ENCODE measurements at regions not wholly inside any gene's neighbourhood (a gene's known extent, or its start where the extent isn't known, plus 50 kb on each side); places are given as distances from the start of the nearest gene placed in this dataset.

DNA sequence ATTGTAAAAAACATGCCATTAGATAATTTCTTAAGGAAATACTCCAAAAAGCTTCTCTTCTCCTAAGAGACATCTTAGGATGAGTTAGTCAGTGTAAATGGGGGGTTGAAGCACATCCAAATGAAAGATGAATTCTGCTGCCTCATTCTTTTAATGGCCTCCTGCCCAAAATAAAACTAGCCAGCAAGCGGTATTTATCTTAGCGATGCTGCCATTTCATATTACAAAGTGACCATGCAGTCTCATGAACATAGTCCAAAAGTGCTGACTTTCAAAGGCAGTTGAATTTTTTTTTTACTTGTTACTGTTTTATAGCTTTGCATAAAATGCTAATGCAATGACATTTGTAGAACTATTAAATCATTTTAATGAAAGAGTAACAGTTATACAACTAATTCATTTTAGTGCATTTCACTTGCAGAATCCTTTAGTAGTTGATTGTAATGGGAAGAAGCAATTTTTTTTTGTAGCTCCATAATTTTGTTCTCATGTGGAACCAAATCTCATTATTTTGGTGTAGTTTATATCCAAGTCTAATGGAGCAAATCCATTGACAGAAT, 151.5 kb downstream of the CAVIN4 start:
- POLR2A ChIA-PET, result no interaction called here
- Mint-ChIP-seq H3K36me3 (peaks cover 3% of the 10 kb centered on the region; the same call in 1 of the 2 replicates), H3K4me3 (no peak overlapping the region), H3K9me3 (peaks cover 17% of the 10 kb centered on the region), H3K27ac (no peak overlapping the region), H3K27me3 (ENCODE audit: low read depth) (no peaks in the 10 kb centered on the region), H3K4me1 (peaks cover 14% of the 10 kb centered on the region)
- ATAC-seq (no peak), DNase-seq (ENCODE audit: low spot score) (no peak)
- no peak for TF ChIP-seq NFE2L1 (CRISPR knock-in tag; IDR thresholded peaks at IDR 0.05)
- CTCF ChIA-PET, result interaction anchor here (0.9 to 1.2 kb wide), 2 partner anchors 29 to 506 kb away, joined by 3 to 4 read pairs; no protein-coding TSS in a partner anchor

DNA sequence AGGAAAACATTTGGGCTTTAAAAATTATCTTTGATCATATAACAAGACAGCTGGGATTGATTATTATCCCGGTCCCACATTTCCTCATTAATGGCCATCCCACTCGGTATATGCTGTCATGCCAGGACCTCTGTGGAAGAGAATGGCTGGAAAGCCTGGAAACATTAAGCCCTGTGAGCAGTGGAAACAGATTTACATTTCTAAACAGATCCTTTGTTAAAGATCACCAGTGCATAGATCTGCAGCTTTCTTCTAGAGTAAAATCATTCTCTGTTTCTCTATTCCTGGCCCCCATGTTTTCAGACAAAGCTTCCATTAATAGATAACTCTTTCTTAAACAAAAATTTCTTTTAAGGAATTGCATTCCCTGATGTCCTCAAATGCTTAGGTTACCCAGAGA, 152.2 kb downstream of the CAVIN4 start:
- peaks cover 14% of the 10 kb centered on the region for H3K4me1 Mint-ChIP-seq
- peaks cover 17% of the 10 kb centered on the region for H3K9me3 Mint-ChIP-seq
- no peak overlapping the region for H3K4me3 Mint-ChIP-seq
- peaks cover 3% of the 10 kb centered on the region; the same call in 1 of the 2 replicates for H3K36me3 Mint-ChIP-seq
- ChIA-PET POLR2A (no interaction called here), CTCF (interaction anchor here (0.9 to 1.7 kb wide), 3 partner anchors 29 to 505 kb away, joined by 3 to 4 read pairs (median 4); no protein-coding TSS in a partner anchor)
- no peak for DNase-seq (ENCODE audit: low spot score)
- no peak for TF ChIP-seq E2F5 (CRISPR knock-in tag; IDR thresholded peaks at IDR 0.05)
- ATAC-seq, result no peak
- no peaks in the 10 kb centered on the region for H3K27me3 Mint-ChIP-seq (ENCODE audit: low read depth)
- H3K27ac Mint-ChIP-seq, result no peak overlapping the region

DNA sequence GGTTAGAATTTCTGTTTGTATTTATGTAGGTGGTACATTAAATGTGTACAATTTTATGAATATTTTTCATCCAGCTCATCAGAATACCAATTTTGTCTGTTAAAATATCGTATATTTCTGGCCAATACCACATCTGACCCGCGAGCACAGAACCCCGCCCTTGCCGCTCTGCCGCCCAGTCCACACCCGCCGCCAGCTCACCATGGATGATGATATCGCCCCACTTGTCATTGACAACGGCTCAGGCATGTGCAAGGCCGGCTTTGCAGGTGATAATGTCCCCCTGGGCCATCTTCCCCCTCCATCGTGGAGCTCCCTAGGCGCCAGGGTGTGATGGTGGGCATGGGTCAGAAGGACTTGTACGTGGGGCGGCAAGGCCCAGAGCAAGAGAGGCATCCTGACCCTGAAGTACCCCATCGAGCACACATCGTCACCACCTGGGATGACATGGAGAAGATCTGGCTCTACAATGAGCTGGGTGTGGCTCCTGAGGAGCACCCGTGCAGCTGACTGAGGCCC, 153.2 kb downstream of the CAVIN4 start:
- CTCF ChIA-PET, result interaction anchor here (1.7 kb wide), 1 partner anchor 129 kb away, joined by 4 read pairs; no protein-coding TSS in a partner anchor
- Mint-ChIP-seq H3K27me3 (ENCODE audit: low read depth) (no peaks in the 10 kb centered on the region), H3K9me3 (peaks cover 17% of the 10 kb centered on the region), H3K4me1 (peaks cover 14% of the 10 kb centered on the region), H3K36me3 (peaks cover 3% of the 10 kb centered on the region; the same call in 1 of the 2 replicates), H3K4me3 (no peak overlapping the region), H3K27ac (no peak overlapping the region)
- no peak for ATAC-seq
- TF ChIP-seq MXD4 (CRISPR knock-in tag; IDR thresholded peaks at IDR 0.05; ENCODE audit: borderline replicate concordance) (no peak), JAZF1 (CRISPR knock-in tag; IDR thresholded peaks at IDR 0.05) (no peak), ZNF232 (CRISPR knock-in tag; IDR thresholded peaks at IDR 0.05) (no peak), TEAD4 (CRISPR knock-in tag; IDR thresholded peaks at IDR 0.05) (no peak), IRF2 (CRISPR knock-in tag; IDR thresholded peaks at IDR 0.05; ENCODE audit: borderline replicate concordance, low read depth) (no peak), ZNF512 (CRISPR knock-in tag; IDR thresholded peaks at IDR 0.05; ENCODE audit: borderline replicate concordance) (no peak), FOXP1 (CRISPR knock-in tag; IDR thresholded peaks at IDR 0.05; ENCODE audit: borderline replicate concordance) (no peak), STAT6 (CRISPR knock-in tag; conservative IDR thresholded peaks at IDR 0.05; ENCODE audit: low read depth) (no peak), NFATC4 (CRISPR knock-in tag; IDR thresholded peaks at IDR 0.05) (no peak), FOXK1 (CRISPR knock-in tag; IDR thresholded peaks at IDR 0.05) (no peak), ZNF671 (CRISPR knock-in tag; IDR thresholded peaks at IDR 0.05) (no peak), ELF4 (CRISPR knock-in tag; IDR thresholded peaks at IDR 0.05; ENCODE audit: low read depth) (no peak), TP53 (CRISPR knock-in tag; IDR thresholded peaks at IDR 0.05) (no peak)
- TF ChIP-seq, protein P1, sequence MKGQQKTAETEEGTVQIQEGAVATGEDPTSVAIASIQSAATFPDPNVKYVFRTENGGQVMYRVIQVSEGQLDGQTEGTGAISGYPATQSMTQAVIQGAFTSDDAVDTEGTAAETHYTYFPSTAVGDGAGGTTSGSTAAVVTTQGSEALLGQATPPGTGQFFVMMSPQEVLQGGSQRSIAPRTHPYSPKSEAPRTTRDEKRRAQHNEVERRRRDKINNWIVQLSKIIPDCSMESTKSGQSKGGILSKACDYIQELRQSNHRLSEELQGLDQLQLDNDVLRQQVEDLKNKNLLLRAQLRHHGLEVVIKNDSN (CRISPR knock-in tag; IDR thresholded peaks at IDR 0.05), result no peak
- DNase-seq (ENCODE audit: low spot score), result no peak
- POLR2A ChIA-PET, result no interaction called here

All from WTC11 (cell line).